OCI-LY3 (cell line): ENCODE measurements at regions not wholly inside any gene's neighbourhood (a gene's known extent, or its start where the extent isn't known, plus 50 kb on each side); places are given as distances from the start of the nearest gene placed in this dataset.

Source experiments
- H2AFZ ChIP-seq: fragments of 200-600, 300-600 bp; shearing (Covaris generic); 2 replicates; pipeline ENCODE4 v1.6.0; 2014; ENCODE audit warnings: antibody characterized with exemption, low read depth, low read length
- H3K27ac ChIP-seq: fragments of 200-600, 300-600 bp; sonication (generic); 2 replicates; pipeline ENCODE4 v1.5.1; 2014; ENCODE audit warnings: mild to moderate bottlenecking, low read length, moderate library complexity, mixed read lengths
- H3K27me3 ChIP-seq: fragments of 200-600, 300-600 bp; sonication (generic); 2 replicates; pipeline ENCODE4 v1.6.1; 2014; ENCODE audit warnings: low read depth, low read length, mixed read lengths
- H3K36me3 ChIP-seq: fragments of 200-600, 300-600 bp; sonication (generic); replicated peaks from 2 replicates; pipeline ENCODE3; 2014; ENCODE audit warnings: low read depth, low read length, mixed read lengths
- H3K4me1 ChIP-seq: fragments of 300-600, 200-600 bp; sonication (generic); 2 replicates; pipeline ENCODE4 v1.6.1; 2014; ENCODE audit warnings: low read length, mixed read lengths
- H3K4me2 ChIP-seq: fragments of 200-600, 300-600 bp; sonication (generic); 2 replicates; pipeline ENCODE4 v1.6.1; 2014; ENCODE audit warnings: low read length, mixed read lengths
- H3K4me3 ChIP-seq: fragments of 300-600, 200-600 bp; sonication (generic); 2 replicates; pipeline ENCODE4 v1.5.1; 2014; ENCODE audit warnings: antibody characterized with exemption, mild to moderate bottlenecking, low read length, moderate library complexity
- H3K79me2 ChIP-seq: fragments of 300-600, 200-600 bp; shearing (Covaris generic); 2 replicates; pipeline ENCODE4 v1.6.1; 2014; ENCODE audit warnings: mild to moderate bottlenecking, low read length, mixed read lengths
- H3K9ac ChIP-seq: fragments of 300-600, 200-600 bp; shearing (Covaris generic); 2 replicates; pipeline ENCODE4 v1.6.0; 2014; ENCODE audit warnings: mild to moderate bottlenecking, low read length, moderate library complexity
- H3K9me3 ChIP-seq: fragments of 200-600, 300-600 bp; shearing (Covaris generic); 2 replicates; pipeline ENCODE4 v1.6.1; 2014; ENCODE audit warnings: low read length, mixed read lengths; ENCODE audit not compliant: insufficient read depth
- H4K20me1 ChIP-seq: fragments of 200-600, 300-600 bp; sonication (generic); 2 replicates; pipeline ENCODE4 v1.6.1; 2016; ENCODE audit warnings: low read length, mixed read lengths; ENCODE audit not compliant: insufficient read depth
- CTCF ChIP-seq: fragments of 200-600, 300-600 bp; sonication (generic); IDR thresholded peaks from 2 replicates; pipeline ENCODE4 v1.5.1; 2014; ENCODE audit warnings: antibody characterized with exemption, low read length, low read depth
- EZH2phosphoT487 ChIP-seq: fragments of 200-600 bp; shearing (Covaris generic); IDR thresholded peaks from 2 replicates; pipeline ENCODE4 v1.6.1; 2018; ENCODE audit warnings: antibody characterized with exemption, mixed run types, low read depth

GRCh38 chr6:141490982-141491381 is 641.7 kb upstream of the GJE1 start:
- Histone ChIP-seq H3K79me2 (no peaks in the 10 kb centered on the region), H3K9ac (no peak overlapping the region), H3K9me3 (no peaks in the 10 kb centered on the region), H3K27me3 (no peaks in the 10 kb centered on the region), H3K4me1 (peaks cover 7% of the 10 kb centered on the region), H4K20me1 (no peaks in the 10 kb centered on the region), H3K4me3 (no peak overlapping the region), H2AFZ (no peak overlapping the region), H3K27ac (no peak overlapping the region), H3K4me2 (no peak overlapping the region), H3K36me3 (peaks cover 2% of the 10 kb centered on the region)
- TF ChIP-seq CTCF (no peak), EZH2phosphoT487 (no peak)

GRCh38 chr6:141488488-141488887 is 644.2 kb upstream of the GJE1 start:
- Histone ChIP-seq H3K36me3 (peaks cover 10% of the 10 kb centered on the region), H3K4me2 (peak overlapping the region; percentile 46), H3K9me3 (peaks cover 7% of the 10 kb centered on the region; the same call in 1 of the 2 replicates), H3K4me3 (no peak overlapping the region), H3K9ac (no peak overlapping the region; the same call in 1 of the 2 replicates), H3K27ac (peak overlapping the region; percentile 38), H3K4me1 (peaks cover 23% of the 10 kb centered on the region), H2AFZ (peak overlapping the region; percentile 96), H4K20me1 (no peaks in the 10 kb centered on the region), H3K27me3 (no peaks in the 10 kb centered on the region), H3K79me2 (no peaks in the 10 kb centered on the region)
- TF ChIP-seq CTCF (no peak), EZH2phosphoT487 (no peak)

GRCh38 chr6:141486942-141487341 is 645.8 kb upstream of the GJE1 start:
- Histone ChIP-seq H3K9me3 (peaks cover 7% of the 10 kb centered on the region; the same call in 1 of the 2 replicates), H3K36me3 (peaks cover 10% of the 10 kb centered on the region), H3K4me2 (no peak overlapping the region), H3K4me1 (peaks cover 33% of the 10 kb centered on the region), H3K79me2 (no peaks in the 10 kb centered on the region), H3K27me3 (no peaks in the 10 kb centered on the region), H3K4me3 (no peak overlapping the region), H3K9ac (no peak overlapping the region), H4K20me1 (no peaks in the 10 kb centered on the region), H2AFZ (no peak overlapping the region), H3K27ac (no peak overlapping the region)
- TF ChIP-seq CTCF (no peak), EZH2phosphoT487 (no peak)

- peak overlapping the region; percentile 84 for H3K27ac ChIP-seq
- 0 out of 2 replicates have a peak overlapping the region, but pooled peaks have one; percentile 14 for H2AFZ ChIP-seq
- peaks cover 10% of the 10 kb centered on the region for H3K36me3 ChIP-seq
- peak overlapping the region; percentile 61 for H3K4me2 ChIP-seq
- peak overlapping the region; percentile 24; the same call in 1 of the 2 replicates for H3K9ac ChIP-seq
- no peak for TF ChIP-seq CTCF
- TF ChIP-seq EZH2phosphoT487: no peak
- H4K20me1 ChIP-seq: no peaks in the 10 kb centered on the region
- H3K27me3 ChIP-seq: no peaks in the 10 kb centered on the region
- peaks cover 7% of the 10 kb centered on the region; the same call in 1 of the 2 replicates for H3K9me3 ChIP-seq
- H3K4me1 ChIP-seq: peaks cover 33% of the 10 kb centered on the region
- no peaks in the 10 kb centered on the region for H3K79me2 ChIP-seq
- H3K4me3 ChIP-seq: peak overlapping the region; percentile 41; the same call in 1 of the 2 replicates
Measured at GRCh38 chr6:141484711-141485110, 648.0 kb upstream of the GJE1 start.
